ENCODE measurements at regions not wholly inside any gene's neighbourhood (a gene's known extent, or its start where the extent isn't known, plus 50 kb on each side); places are given as distances from the start of the nearest gene placed in this dataset.
"Not testable (repeated sequence)": the region's sequence is repeated elsewhere in the genome, so short reads cannot be mapped to it uniquely, and the experiment has no call there.

DNA sequence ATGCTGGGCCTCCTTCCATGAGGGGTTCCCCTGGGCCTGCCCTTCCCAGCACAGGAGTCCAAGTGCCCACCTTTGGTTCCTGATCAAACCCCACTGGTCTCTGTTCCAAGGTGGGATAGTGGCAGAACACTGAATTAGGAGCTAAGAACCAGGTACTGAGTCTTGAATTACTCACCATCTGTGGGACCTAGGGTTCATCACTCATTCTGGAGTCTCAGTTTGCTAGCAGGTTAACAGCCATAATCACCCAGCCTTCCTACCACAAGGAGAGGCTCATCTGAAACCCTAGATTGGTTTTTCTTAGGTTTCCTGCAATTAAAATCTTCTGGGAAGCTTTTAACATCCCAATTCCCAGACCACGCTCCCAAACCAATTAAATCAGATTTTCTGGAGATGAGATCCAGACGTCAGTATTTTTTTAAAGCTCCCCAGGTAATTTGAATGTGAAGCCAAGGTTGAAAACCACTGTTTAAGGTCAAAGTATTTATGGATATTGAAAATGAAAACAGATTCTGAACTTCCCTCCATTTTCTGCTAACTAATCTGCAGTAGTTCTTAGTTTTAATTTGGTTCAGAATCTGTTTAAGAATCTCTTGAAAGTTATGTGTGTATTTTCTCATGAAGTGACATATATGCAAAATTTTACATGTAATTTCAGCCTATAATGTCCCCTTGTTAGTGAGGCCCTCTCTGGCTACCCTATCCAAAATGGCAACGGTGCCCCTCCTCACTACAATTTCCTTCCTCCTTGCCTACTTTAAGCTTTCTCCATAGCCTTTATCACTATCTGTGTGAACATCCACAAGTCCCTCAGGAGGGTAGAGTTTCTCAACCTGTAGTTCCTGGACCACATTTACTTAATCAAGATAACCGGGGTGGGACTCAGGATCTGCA, 166.5 kb upstream of the CXCR4 start:
- no peak for DNase-seq (ENCODE audit: low read depth)

DNA sequence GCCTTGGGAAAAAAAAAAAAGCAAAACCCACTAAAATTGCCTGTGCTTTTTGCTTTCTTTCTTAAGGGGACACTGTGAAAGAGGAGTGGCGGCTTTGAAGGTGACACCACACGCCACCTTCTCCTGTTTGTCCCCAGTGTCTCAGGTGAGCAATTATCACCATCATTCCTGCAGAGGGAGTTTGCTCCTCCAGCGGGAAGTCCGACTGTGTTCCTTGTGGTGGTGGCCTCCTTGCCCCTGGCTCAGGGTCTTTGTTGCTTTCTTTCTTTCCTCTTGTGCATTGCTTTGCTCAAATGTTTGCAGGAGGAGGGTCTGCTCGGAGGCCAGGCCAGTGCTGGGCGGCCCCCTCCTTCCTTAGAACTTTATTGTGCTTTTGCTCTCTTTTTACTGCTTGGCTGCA, 164.3 kb upstream of the CXCR4 start:
- DNase-seq (ENCODE audit: low read depth) = no peak

- DNase-seq (ENCODE audit: low read depth) = no peak
Measured at GRCh38 chr2:136281281-136282114, 163.5 kb upstream of the CXCR4 start.

GRCh38 chr2:136266346-136266745, 148.4 kb upstream of the CXCR4 start:
- DNase-seq (ENCODE audit: low read depth) = not testable (repeated sequence)

- no peak for DNase-seq (ENCODE audit: low read depth)
Measured at GRCh38 chr2:136259551-136259950, 141.6 kb upstream of the CXCR4 start.

DNA sequence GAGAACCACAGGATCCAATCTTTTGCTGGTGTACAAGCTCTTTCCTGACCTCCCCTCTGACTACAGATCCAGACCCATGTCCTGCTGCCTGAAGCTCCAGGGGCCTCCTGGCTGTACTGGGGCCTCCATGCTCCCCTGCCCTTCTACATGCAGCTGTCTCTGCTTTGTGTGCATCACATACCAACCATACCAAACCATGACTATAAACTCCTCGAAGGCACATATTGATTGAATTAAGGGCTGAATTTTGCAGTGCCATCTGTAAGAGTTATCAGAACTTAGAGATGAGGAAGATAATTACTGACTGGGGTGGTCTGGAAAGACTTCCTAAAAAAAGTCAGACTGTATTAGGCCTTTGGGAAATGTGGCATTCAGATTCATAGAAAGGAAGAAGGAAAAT, 139.9 kb upstream of the CXCR4 start:
- no peak for DNase-seq (ENCODE audit: low read depth)

DNA sequence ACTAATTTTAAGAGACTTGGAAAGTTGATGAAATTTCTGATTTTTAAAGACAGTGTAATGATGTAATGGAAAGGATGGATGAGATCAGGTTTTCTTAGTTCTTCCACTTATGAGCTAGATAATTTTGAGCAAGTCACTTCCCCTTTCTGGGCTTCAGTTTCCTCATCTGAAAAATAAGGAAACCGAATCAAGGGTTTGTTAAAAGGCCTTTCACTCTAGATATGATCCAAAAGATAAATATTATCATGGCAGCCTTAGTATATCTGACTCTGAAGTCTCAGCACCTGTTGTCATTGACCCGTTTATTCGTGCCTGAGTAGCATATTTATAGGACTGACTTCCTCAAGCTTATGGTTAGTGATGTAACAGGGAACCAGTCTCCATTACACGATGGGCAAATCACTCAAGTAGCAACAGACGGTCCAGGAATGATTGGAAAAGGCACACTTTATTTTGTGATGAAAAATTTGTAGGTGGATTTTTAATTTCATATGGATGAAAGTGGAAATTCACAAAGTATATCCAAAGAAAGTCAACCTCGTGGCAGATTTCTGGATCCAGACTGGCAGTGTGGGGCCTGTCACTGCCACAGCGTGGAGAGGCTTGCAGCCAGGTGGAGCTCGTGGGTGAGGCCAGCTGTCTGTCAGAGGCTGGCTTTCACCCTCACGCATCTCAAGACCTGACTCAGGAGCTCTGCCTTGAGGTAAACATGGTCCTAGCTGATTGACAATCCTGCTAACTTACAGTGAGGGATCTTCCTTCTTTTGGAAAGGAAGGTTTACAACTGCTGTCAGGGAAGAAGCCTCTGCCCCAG, 137.9 kb upstream of the CXCR4 start:
- DNase-seq (ENCODE audit: low read depth) = no peak

DNA sequence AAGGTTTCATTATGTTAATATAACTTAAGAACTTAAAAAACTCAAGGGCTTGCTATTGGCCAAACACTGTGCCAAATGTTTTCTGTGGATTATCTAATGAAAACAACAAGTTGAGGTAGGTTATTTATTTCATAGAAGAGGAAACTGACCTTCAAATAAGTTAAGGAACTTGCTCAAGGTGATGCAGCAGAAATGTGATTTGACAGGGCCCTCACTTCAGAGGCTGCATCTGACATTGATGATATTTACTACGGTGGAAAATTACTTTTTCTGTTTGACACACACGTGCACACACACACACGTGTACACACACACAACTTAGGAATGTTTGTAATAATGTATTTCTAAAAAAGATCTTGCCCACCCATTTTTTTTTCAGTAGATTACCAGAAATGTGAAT, 137.2 kb upstream of the CXCR4 start:
- no peak for DNase-seq (ENCODE audit: low read depth)

DNA sequence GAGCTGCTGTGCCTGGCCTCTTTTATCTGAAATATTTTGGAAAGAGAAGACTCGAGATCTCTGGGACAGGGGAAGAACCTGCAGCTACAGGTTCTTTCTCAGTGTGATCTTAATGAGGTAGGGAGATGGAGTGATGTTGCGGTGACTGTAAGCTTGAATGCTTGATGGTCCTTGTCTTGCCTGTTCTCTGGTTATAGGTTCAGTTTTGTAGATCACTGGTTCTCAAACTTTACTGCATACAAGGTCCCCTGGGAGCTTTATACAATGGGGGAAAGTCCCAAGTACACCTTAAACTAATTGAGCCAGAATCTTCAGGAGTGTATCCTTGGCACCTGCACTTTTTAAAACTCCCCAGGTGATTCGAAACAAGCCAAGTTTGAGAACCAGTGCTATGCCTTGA, 136.7 kb upstream of the CXCR4 start:
- DNase-seq (ENCODE audit: low read depth) = no peak

GRCh38 chr2:136253288-136254004, 135.5 kb upstream of the CXCR4 start:
- no peak for DNase-seq (ENCODE audit: low read depth)

DNA sequence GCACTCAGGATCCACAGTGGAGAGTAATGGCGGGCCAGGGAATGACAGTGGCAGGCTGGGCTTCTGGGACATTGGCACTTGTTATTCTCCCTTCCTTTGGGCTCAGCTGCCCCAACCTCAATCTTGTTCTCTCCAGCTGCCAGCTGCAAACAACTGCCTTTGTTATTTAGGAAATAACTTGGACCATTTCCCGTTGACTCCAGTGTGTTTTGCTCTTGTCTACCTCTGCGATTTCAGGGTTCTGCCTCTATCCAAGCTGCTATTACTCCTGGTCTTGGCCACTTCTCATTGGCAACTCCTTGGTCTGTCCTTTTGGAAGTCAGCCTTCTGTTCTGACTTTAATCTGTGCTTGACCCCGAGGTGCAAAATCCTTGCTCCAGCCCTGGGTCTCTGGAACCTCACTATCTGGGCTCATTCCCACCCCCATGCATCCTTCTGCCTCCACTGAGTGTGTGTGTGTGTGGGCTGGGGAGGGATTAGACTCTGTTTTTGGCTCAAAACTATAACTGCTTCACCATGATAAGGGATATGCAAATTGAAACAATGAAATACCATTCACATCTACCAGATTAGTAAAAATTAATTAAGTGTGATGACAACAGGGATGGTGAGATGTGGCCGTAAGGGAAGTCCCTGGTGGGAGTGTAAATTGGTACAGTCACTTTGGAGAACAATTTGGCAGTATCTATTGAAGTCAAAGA, 134.1 kb upstream of the CXCR4 start:
- no peak for DNase-seq (ENCODE audit: low read depth)

DNA sequence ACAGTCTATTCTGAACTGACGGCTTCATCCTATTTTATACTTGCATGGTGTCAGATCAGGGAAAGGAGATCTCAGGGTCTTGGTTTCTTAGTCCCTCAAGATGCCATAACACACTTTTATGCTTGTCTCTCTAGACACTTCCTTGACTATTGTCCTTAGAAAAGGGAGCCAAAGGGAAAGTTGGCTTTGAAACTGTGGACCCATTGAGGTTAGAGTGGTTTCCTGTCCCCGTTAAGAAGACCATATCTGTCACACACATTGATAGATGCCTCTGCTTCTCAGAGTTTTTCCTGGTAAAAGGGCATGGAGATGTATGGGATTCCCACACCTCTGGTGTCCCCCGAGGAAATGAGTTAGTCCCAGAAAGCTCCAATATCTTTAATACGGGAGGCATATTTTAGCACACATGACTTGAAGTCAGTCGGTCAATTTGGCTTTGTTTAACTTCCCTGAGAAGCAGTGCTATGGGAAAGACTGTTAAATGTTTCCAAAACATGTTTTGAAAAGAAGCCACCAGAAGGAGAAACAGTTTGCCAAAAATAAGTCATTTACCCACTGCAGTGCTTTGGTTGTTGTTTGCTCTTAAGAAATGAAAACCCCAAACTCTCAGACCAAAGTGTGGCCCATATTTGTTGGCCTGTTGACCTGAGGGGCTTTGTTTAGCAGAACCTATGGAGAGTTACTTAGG, 133.4 kb upstream of the CXCR4 start:
- DNase-seq (ENCODE audit: low read depth) = no peak

DNA sequence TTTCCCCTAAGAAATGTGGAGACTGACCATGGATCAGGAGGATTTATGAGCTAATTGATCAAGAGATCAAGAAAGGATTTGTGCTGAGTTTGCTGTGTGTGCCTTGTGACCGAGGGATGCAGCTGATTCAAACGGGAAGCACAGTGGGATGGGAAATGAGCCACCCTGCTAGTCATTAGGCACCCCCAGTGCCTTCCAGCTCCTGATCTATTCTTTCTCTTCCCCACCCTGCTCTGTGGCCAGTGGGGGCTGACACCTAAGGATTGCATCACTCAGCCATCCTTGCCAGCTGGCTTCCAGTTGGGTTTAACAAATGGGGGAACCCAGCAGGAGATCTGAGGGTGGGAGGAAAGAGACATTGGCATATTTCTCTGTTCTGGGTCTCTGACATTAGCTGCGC, 132.2 kb upstream of the CXCR4 start:
- DNase-seq (ENCODE audit: low read depth) = no peak

DNA sequence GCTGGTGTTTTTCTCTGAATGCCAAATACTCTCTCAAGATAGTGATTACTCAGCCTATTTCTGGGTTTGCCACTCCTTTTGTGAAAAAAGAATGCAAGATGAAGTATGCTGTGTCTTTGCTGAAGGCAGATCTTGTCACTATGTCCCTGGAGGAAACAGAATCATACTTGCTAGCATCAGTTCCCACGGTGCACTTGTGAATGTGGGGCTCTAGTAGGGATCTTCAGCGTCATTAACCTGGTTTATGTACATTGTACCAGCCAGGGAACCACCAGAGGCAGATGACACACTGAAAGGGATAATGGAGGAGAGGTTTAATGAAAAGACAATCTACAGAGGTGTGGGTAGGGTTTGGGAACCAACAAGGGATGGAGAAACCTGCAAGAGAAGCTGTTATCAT, 131.0 kb upstream of the CXCR4 start:
- no peak for DNase-seq (ENCODE audit: low read depth)

- DNase-seq (ENCODE audit: low read depth) = peak; percentile 21
Measured at GRCh38 chr2:136248242-136248641, 130.3 kb upstream of the CXCR4 start.

DNA sequence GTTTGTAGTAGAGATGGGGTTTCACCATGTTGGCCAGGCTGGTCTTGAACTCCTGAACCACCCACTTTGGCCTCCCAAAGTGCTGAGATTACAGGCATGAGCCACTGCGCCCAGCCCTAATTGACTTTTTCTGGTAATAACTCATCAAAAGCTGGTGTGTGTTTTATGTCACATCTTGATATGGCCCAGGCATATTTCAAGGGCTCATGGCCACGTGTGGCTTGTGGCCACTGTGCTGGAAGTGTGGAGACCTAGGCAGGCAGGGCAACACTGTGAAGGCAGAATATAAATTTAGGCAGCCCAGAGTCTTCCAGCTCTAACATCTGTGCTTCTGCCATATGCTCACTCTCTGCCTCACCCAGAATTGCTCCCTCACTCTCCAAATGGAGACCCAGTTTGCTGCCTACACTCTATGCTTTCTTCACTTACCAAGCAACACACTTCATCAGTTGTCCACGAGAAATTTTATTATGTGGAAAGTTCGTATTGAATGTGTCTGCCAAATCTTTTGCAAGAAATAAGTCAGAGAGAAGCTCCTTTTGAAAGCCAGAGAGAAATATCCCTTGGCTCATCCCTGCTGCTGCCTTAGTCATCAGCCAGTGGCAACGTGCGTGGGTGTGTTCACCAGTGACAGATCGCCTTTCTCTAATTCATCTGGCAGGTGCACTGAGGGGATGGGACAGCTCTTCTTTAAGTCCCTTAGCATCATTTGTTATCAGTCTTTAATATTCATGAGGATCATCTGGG, 129.4 kb upstream of the CXCR4 start:
- DNase-seq (ENCODE audit: low read depth) = no peak

DNA sequence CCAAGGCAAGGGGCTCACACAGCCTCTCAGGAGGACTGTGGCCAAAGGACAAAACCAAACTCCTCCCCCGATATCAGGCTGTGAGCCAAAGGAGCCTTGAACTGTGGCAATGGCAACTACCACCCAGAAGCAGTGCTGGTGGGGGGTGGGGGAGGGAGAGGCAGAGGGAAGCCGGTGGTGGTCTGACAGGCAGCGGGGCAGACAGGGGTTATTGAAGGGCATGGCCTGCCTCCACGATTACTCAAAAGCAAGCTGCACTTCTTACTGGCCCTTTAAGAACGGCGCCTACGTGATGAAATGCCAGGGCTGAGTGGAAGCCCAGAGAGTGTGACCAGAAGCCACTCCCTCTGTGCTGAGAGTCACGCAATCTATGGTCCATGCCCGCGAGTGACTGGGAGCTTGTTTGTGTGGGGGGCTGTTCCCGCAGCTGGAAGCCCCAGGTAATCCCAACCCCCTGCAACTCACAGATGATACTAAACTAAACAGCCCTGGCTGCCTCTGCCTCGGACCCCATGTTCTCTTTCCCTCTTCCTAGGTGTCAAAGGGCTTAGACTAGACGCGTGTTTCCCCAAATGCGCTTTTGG, 128.2 kb upstream of the CXCR4 start:
- DNase-seq (ENCODE audit: low read depth) = no peak

DNA sequence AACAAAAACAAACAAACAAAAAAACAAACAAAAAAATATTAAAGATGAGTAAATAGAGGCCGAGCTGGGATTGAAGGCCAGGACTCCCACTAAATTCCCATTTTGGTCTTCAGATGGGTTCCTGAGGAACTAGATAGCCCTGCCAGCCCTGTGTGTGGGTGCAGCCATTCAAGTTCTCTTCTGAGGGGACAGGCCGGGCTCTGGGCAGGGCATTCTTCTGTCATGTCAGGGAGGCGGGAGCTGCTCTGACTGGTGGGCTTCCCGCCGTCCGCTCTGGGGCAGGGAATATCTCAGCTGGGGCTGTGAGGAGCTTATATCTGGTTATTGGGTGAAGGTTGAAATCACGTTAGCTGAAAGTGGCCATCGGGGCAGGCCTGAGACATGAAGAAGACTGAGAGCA, 127.3 kb upstream of the CXCR4 start:
- no peak for DNase-seq (ENCODE audit: low read depth)

DNA sequence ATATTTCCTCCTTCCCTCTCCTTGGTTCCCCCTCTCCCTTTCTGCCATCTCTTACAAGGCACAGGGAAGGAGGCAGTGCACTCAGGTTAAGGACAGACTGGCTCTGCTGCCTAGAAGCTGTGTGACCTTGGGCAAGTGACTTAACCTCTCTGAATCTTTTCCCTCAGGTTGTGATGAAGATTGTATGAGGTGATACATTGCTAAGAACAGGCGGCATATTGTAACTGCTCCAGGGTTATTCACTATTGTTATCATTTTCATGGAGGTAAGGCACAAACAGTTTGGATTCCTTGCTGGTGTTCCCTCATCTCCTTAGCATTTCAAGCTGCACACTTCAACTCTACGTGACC, 126.6 kb upstream of the CXCR4 start:
- no peak for DNase-seq (ENCODE audit: low read depth)

All from stromal cell of bone marrow (primary cell).